CD14-positive monocyte (primary cell): ENCODE measurements at regions not wholly inside any gene's neighbourhood (a gene's known extent, or its start where the extent isn't known, plus 50 kb on each side); places are given as distances from the start of the nearest gene placed in this dataset.

ENCODE experiments used
- DNase-seq, 3 donors: peaks; one replicate each; pipeline ENCODE4 v3.0.0-alpha.2; 2011 to 2022
- H2AFZ ChIP-seq: 2 replicates; pipeline ENCODE4 v1.6.0; 2012; ENCODE audit warnings: mild to moderate bottlenecking, low read depth, low read length, inconsistent platforms; ENCODE audit not compliant: insufficient read depth, poor library complexity, severe bottlenecking
- H3K27ac ChIP-seq, 2 donors: 1 replicate in 1 of 2; 2 replicates in 1 of 2; pipeline ENCODE4 v1.5.1; 2012 to 2013; ENCODE audit warnings: low read length in 2 of 2, control low read depth in 1 of 2, inconsistent platforms in 1 of 2, low read depth in 1 of 2, mild to moderate bottlenecking in 1 of 2
- H3K27me3 ChIP-seq, 2 donors: one replicate each; pipeline versions ENCODE4 v1.6.0 to v1.6.1; 2011 to 2013; ENCODE audit warnings: low read length in 2 of 2; ENCODE audit not compliant: control insufficient read depth in 2 of 2, insufficient read depth in 2 of 2
- H3K36me3 ChIP-seq, 2 donors: replicated peaks in 1 of 2; 1 replicate in 1 of 2; 2 replicates in 1 of 2; pipeline versions ENCODE4 v1.5.1 to v1.6.1; 2012 to 2013; ENCODE audit warnings: low read length in 2 of 2, control low read depth in 1 of 2, inconsistent platforms in 1 of 2, mild to moderate bottlenecking in 1 of 2; ENCODE audit not compliant: insufficient read depth in 2 of 2, control insufficient read depth in 1 of 2
- H3K4me1 ChIP-seq, 2 donors: 1 replicate in 1 of 2; 2 replicates in 1 of 2; pipeline versions ENCODE4 v1.5.1 to v1.6.1; 2012 to 2013; ENCODE audit warnings: low read length in 2 of 2, control low read depth in 1 of 2, inconsistent platforms in 1 of 2, mild to moderate bottlenecking in 1 of 2, moderate library complexity in 1 of 2; ENCODE audit not compliant: insufficient read depth in 2 of 2, control insufficient read depth in 1 of 2
- H3K4me2 ChIP-seq: replicated peaks from 2 replicates; pipeline ENCODE3; 2012; ENCODE audit warnings: low read length, moderate library complexity, mild to moderate bottlenecking; ENCODE audit not compliant: poor library complexity, severe bottlenecking; ENCODE audit errors: extremely low read depth
- H3K4me3 ChIP-seq, 3 experiments: fragments of 200-600 bp in 1 of 3; sonication (generic) in 1 of 3; replicated peaks in 1 of 3; 1 replicate in 2 of 3; 2 replicates in 1 of 3; pipeline ENCODE4 v1.5.1; 2011 to 2013; ENCODE audit warnings: low read length in 3 of 3, mild to moderate bottlenecking in 3 of 3, control low read depth in 2 of 3, low read depth in 2 of 3, inconsistent platforms in 1 of 3, moderate library complexity in 1 of 3
- H3K79me2 ChIP-seq: 2 replicates; pipeline ENCODE4 v1.6.0; 2012; ENCODE audit warnings: mild to moderate bottlenecking, control low read depth, inconsistent platforms, low read length, moderate library complexity; ENCODE audit not compliant: insufficient read depth
- H3K9ac ChIP-seq: 2 replicates; pipeline ENCODE4 v1.6.0; 2017; ENCODE audit warnings: low read length, mild to moderate bottlenecking; ENCODE audit not compliant: insufficient read depth, poor library complexity, severe bottlenecking
- H3K9me3 ChIP-seq, 2 donors: replicated peaks in 1 of 2; 1 replicate in 1 of 2; 2 replicates in 1 of 2; pipeline versions ENCODE4 v1.5.1 to v1.6.1; 2012 to 2013; ENCODE audit warnings: low read length in 2 of 2, control low read depth in 1 of 2; ENCODE audit not compliant: control insufficient read depth in 1 of 2, insufficient read depth in 1 of 2
- H4K20me1 ChIP-seq: 2 replicates; pipeline ENCODE4 v1.6.0; 2012; ENCODE audit warnings: mild to moderate bottlenecking, low read length, control low read depth, moderate library complexity; ENCODE audit not compliant: insufficient read depth
- H3K27ac Mint-ChIP-seq, 7 donors: one replicate each; pipeline ENCODE4 v1.8.0; 2020; ENCODE audit warnings: mild to moderate bottlenecking in 7 of 7, mixed read lengths in 7 of 7, moderate library complexity in 6 of 7, inconsistent platforms in 2 of 7
- H3K27me3 Mint-ChIP-seq, 3 donors: one replicate each; pipeline ENCODE4 v1.8.0; 2021 to 2022; ENCODE audit warnings: low read depth in 3 of 3, mild to moderate bottlenecking in 3 of 3, mixed read lengths in 3 of 3, moderate library complexity in 3 of 3, inconsistent platforms in 1 of 3
- H3K36me3 Mint-ChIP-seq, 2 donors: one replicate each; pipeline ENCODE4 v1.8.0; 2020; ENCODE audit warnings: mixed read lengths in 2 of 2, inconsistent platforms in 1 of 2, mild to moderate bottlenecking in 1 of 2
- H3K4me1 Mint-ChIP-seq: one replicate; pipeline ENCODE4 v1.8.0; 2020; ENCODE audit warnings: mild to moderate bottlenecking, mixed read lengths
- H3K4me3 Mint-ChIP-seq, 2 donors: one replicate each; pipeline ENCODE4 v1.8.0; 2020; ENCODE audit warnings: mild to moderate bottlenecking in 2 of 2, mixed read lengths in 2 of 2, moderate library complexity in 1 of 2
- H3K9me3 Mint-ChIP-seq, 7 donors: one replicate each; pipeline ENCODE4 v1.8.0; 2020 to 2022; ENCODE audit warnings: mixed read lengths in 7 of 7, mild to moderate bottlenecking in 6 of 7, moderate library complexity in 6 of 7, inconsistent platforms in 2 of 7
- CTCF ChIP-seq: fragments of 200-600 bp; IDR thresholded peaks from one replicate; pipeline ENCODE4 v1.8.0; 2022; ENCODE audit warnings: antibody characterized with exemption, mild to moderate bottlenecking
- WGBS: methylation state at CpG from one replicate; pipeline ENCODE4 v1.1.5; 2013; ENCODE audit warnings: missing lambda C conversion rate; ENCODE audit not compliant: insufficient coverage; 5-methylcytosine and 5-hydroxymethylcytosine counted together
- intact Hi-C, 2 donors: fragments of 100-400 bp; cut with micrococcal nuclease; formaldehyde crosslinking; loops; one replicate each; pipeline versions ENCODE4 v1.15.0 to v1.15.1; 2023

- Histone ChIP-seq H3K4me1 (no peaks in the 10 kb centered on the region), H3K79me2 (no peaks in the 10 kb centered on the region), H3K4me3 (no peak overlapping the region), H2AFZ (no peak overlapping the region), H3K36me3 (no peaks in the 10 kb centered on the region), H3K4me2 (no peak overlapping the region), H3K9me3 (no peaks in the 10 kb centered on the region), H4K20me1 (no peaks in the 10 kb centered on the region), H3K27me3 (no peaks in the 10 kb centered on the region), H3K27ac (no peak overlapping the region), H3K9ac (no peak overlapping the region)
- Mint-ChIP-seq H3K4me1 (no peaks in the 10 kb centered on the region), H3K27me3 (peaks cover 1 to 4% (median 3%) of the 10 kb centered on the region in 3 donors), H3K9me3 (no peaks in the 10 kb centered on the region), H3K27ac (no peak overlapping the region), H3K4me3 (no peak overlapping the region), H3K36me3 (no peaks in the 10 kb centered on the region)
- DNase-seq = no peak
- no peak for TF ChIP-seq CTCF
- WGBS = 87% methylated on average over 10 of the region's 10 CpGs
- intact Hi-C loops = no loop called here
Measured at GRCh38 chr10:128457136-128457535, 330.9 kb upstream of the MKI67 start.

- Mint-ChIP-seq H3K36me3 (no peaks in the 10 kb centered on the region), H3K9me3 (peaks cover 0 to 5% (median 0%) of the 10 kb centered on the region in 7 donors), H3K27ac (no peak overlapping the region), H3K27me3 (peaks cover 2 to 6% (median 5%) of the 10 kb centered on the region in 3 donors), H3K4me3 (no peak overlapping the region), H3K4me1 (no peaks in the 10 kb centered on the region)
- Histone ChIP-seq H3K4me1 (no peaks in the 10 kb centered on the region), H3K79me2 (no peaks in the 10 kb centered on the region), H3K27me3 (no peaks in the 10 kb centered on the region), H3K36me3 (no peaks in the 10 kb centered on the region), H3K27ac (no peak overlapping the region), H4K20me1 (no peaks in the 10 kb centered on the region), H3K9ac (no peak overlapping the region), H2AFZ (no peak overlapping the region), H3K4me3 (no peak overlapping the region), H3K4me2 (no peak overlapping the region), H3K9me3 (no peaks in the 10 kb centered on the region)
- no peak for TF ChIP-seq CTCF
- intact Hi-C loops = no loop called here
- no peak for DNase-seq
- 79% methylated on average over 6 of the region's 6 CpGs for WGBS
Measured at GRCh38 chr10:128461991-128462390, 335.8 kb upstream of the MKI67 start.
